GM19372 (cell line): ENCODE measurements at regions not wholly inside any gene's neighbourhood (a gene's known extent, or its start where the extent isn't known, plus 50 kb on each side); places are given as distances from the start of the nearest gene placed in this dataset.

Experiments
- ATAC-seq: cut with Tn5 transposase; IDR thresholded peaks from one replicate; pipeline ENCODE4 v1.9.1; 2021; ENCODE audit warnings: mild to moderate bottlenecking, low read depth, moderate library complexity; ENCODE audit not compliant: unreplicated experiment

GRCh38 chr13:34815526-34815925 is 126.5 kb upstream of the NBEA start:
- ATAC-seq: no peak

DNA sequence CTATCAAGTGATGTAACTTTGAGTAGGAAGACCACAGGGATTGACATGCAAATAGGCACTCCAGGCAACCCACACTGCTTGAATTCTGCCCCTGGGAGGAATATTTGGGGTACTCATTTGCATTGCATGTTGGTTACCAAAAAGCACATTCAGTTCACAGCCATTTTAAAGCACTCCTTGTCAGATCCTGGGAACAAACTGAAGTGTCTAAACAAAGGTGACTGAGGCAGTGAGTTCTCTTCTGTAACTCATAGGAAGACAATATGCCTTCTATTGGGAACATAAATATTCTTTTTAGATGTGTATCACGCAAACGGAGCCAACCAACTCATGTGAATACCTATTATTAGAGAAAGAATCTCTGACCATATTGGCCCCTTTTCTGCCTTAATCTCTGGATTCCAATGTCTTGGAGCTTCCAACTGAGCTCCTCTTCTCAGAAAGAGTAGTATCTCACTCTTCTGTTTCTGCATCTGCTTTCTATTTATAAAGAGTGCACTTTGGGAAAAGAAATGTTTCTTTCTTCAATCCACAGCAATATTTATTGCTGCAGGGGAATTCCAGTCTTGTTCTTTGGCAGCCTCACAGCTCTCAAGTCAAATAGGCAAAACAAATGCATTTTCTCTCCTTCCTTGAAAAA is 125.7 kb upstream of the NBEA start:
- no peak for ATAC-seq

DNA sequence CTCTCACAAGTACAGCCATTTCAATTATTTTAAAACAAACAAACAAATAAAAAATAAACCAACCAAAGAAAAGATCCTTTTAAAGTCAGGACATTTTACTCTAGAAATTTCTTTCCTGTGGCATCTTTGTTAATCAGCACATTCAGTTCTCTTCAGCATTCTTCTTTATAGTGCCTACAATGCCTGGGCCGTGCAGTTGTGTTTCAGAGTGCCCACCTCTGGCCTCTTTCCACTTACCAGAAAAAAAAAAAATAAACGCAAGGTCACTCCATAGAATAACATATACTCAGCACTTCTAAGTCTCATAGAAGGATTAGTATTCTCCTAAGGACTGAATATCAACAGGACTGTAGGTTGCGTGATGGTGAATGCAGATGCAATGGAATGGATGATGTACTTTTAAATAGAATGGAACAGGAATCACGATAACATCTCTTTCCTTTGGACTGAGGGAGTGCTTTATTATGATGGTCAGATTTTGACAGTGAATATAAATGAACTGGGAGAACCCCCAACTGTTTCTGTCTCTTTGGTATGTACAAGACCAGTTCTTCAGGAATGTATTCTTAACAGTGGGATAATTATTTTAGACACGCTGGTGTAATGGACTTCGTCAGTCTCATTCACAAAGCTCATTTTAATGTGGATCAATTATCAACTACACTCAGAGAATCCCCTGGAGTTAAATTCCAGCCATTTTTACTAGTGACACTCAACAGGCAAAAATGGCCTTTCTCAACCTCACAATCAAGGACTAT is 125.0 kb upstream of the NBEA start:
- ATAC-seq: no peak

GRCh38 chr13:34822650-34823049 is 119.4 kb upstream of the NBEA start:
- no peak for ATAC-seq

DNA sequence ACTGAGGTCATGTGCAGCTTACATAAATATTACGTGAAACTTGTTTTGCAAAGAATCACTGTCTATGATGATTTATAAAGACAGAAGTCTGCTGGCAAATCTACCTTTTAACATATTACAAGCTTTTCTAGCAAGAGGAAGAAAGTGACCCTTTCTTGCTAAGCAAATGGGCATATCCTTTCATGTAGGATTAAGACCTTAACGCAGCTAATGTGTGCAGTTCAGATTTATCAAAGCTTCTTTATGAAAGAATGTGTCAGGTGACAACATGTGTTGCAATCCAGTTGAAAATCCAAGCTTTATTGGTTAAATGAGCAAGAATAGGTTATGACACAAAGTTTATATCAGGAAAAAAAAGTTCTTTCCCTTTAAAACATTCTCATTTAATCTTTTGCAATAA is 115.6 kb upstream of the NBEA start:
- no peak for ATAC-seq

- no peak for ATAC-seq
Observed at GRCh38 chr13:34833562-34834182, 108.4 kb upstream of the NBEA start.

DNA sequence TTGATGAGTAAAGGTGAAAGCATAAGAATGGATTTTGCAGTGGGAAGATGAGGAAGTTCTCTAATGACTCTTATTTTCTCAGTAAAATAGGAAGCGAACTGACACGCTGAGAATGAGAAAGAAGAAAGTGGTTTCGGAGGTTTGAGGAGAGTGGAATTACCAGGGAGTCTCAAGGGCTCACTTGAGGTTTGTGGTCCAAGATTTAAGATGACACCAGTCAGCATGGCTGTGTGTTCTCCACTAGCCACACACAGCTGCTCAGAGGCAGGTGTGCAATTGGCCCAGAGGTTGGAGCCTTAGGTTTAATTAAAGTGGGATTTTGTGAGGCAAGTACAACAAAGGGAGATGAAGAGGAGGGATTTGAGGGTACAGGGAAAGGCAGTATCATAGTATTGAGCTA is 99.6 kb upstream of the NBEA start:
- no peak for ATAC-seq

- no peak for ATAC-seq
Observed at GRCh38 chr13:34847766-34848165, 94.3 kb upstream of the NBEA start.

GRCh38 chr13:34849406-34849805 is 92.7 kb upstream of the NBEA start:
- no peak for ATAC-seq

DNA sequence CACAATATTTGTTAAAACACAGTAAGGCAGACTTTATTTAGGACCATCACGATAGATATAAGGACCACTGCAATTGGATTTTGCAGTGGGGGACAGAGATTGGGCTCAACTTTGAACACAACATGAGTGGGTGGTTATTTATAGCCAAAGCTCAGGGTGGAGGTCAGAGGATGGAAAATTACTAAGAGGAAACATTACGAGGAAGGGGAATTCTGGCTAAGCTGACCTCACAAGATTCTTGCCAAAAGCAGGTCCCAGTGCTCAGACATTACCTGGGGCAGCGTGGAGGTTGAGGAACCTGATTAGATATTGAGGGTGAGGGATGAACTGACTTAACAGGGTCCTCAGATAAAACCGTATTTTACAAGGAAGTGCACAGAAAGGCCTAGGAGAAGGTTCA is 88.9 kb upstream of the NBEA start:
- no peak for ATAC-seq

- ATAC-seq: no peak
Observed at GRCh38 chr13:34857558-34858325, 84.3 kb upstream of the NBEA start.

DNA sequence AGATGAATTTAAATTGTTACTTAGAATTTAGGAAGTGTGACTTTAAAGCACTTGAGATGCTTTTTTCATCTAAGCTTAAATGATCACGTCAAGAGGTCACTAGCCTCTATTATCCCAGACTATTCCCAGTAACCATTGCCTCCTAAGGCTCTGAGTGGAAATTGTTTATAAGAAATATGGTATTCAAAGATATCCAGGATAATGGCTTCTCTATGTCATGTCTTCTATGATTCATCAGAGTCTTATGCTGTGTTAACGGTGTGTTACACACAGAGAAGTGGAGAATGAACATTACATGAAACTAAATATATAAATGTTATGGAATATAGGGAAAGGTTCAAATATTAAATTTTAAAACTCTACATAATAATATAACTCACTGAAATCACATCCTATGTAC is 79.8 kb upstream of the NBEA start:
- ATAC-seq: no peak

GRCh38 chr13:34862716-34863115 is 79.4 kb upstream of the NBEA start:
- ATAC-seq: no peak

GRCh38 chr13:34863360-34864135 is 78.5 kb upstream of the NBEA start:
- no peak for ATAC-seq

DNA sequence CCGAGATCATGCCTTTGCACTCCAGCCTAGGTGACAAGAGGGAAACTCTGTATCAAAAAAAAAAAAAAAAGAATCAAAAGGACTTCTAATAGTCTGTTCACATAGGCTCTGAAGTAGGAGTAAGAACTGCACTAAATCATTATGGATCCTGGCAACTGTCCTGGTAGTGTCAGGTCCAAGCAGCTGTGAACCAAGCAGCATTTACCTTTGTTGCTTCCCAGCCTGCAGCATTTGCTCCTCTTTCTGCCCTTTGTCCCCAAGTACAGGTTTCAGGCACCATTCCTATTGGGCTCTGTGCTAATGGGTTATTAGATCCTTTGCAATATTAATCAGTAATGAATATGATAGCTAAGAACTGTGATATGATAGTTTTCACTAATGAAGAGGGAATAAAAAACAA is 77.4 kb upstream of the NBEA start:
- ATAC-seq: no peak

DNA sequence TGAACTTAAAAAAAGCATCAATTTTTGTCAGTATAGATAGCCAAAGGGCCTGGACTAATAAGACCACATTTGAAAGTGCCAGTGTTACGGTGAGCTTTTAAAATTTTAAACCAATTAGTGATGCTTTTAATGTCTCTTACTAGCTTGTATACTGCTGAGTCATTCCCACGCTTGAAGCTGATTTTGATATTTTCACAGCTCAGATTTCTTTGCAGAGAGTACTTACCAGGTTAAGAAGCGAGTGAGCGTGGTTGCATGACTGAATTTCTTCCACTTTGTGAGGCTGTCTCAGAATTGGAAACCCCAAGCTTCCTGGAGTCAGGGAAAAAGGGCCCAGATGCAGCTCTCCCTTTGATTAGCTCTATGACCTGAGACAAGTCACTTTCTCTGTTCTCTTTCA is 74.5 kb upstream of the NBEA start:
- ATAC-seq: no peak

DNA sequence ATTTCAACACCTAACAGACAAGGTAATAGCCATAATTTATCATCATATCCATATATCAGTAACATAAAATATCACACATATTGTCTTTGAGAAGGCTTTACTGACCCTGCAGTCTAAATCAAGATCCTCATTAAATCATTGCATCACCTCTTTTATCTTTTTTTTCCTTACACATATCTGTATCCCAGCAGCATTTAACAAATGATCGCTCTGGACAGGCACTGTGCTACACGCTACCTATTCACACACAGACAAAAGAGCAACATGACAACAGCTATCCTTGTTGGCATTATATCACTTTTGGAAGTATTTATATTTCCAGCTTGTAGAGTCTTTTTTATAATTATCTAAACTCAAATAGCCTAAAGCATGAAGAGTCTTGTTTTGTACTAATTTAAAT is 73.3 kb upstream of the NBEA start:
- no peak for ATAC-seq

DNA sequence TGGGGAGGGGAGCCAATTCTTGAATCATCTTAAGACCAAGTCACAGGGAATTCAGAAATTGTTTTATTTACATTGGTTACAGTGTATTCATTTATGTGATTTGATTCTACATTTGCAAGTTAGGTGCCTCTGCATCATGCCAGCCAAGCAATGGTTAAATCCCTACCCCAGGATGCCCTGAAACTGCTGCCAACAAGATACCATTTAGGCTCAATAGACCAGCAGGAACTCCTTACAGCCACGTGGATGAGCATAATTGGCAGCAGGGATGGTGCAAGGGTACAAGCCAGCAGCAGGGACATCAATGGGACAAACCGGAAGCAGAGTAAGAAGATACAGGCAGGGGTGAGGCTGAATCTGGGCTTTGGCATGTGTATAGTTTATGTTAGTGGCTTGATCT is 72.4 kb upstream of the NBEA start:
- ATAC-seq: no peak

- no peak for ATAC-seq
Observed at GRCh38 chr13:34878329-34878728, 63.7 kb upstream of the NBEA start.

GRCh38 chr13:34879851-34880250 is 62.2 kb upstream of the NBEA start:
- no peak for ATAC-seq
